OCI-LY3 (cell line): ENCODE measurements at regions not wholly inside any gene's neighbourhood (a gene's known extent, or its start where the extent isn't known, plus 50 kb on each side); places are given as distances from the start of the nearest gene placed in this dataset.
"Not testable (repeated sequence)": the region's sequence is repeated elsewhere in the genome, so short reads cannot be mapped to it uniquely, and the experiment has no call there.

Experiments
- H2AFZ ChIP-seq: fragments of 200-600, 300-600 bp; shearing (Covaris generic); 2 replicates; pipeline ENCODE4 v1.6.0; 2014; ENCODE audit warnings: antibody characterized with exemption, low read depth, low read length
- H3K27ac ChIP-seq: fragments of 200-600, 300-600 bp; sonication (generic); 2 replicates; pipeline ENCODE4 v1.5.1; 2014; ENCODE audit warnings: mild to moderate bottlenecking, low read length, moderate library complexity, mixed read lengths
- H3K27me3 ChIP-seq: fragments of 200-600, 300-600 bp; sonication (generic); 2 replicates; pipeline ENCODE4 v1.6.1; 2014; ENCODE audit warnings: low read depth, low read length, mixed read lengths
- H3K36me3 ChIP-seq: fragments of 200-600, 300-600 bp; sonication (generic); replicated peaks from 2 replicates; pipeline ENCODE3; 2014; ENCODE audit warnings: low read depth, low read length, mixed read lengths
- H3K4me1 ChIP-seq: fragments of 300-600, 200-600 bp; sonication (generic); 2 replicates; pipeline ENCODE4 v1.6.1; 2014; ENCODE audit warnings: low read length, mixed read lengths
- H3K4me2 ChIP-seq: fragments of 200-600, 300-600 bp; sonication (generic); 2 replicates; pipeline ENCODE4 v1.6.1; 2014; ENCODE audit warnings: low read length, mixed read lengths
- H3K4me3 ChIP-seq: fragments of 300-600, 200-600 bp; sonication (generic); 2 replicates; pipeline ENCODE4 v1.5.1; 2014; ENCODE audit warnings: antibody characterized with exemption, mild to moderate bottlenecking, low read length, moderate library complexity
- H3K79me2 ChIP-seq: fragments of 300-600, 200-600 bp; shearing (Covaris generic); 2 replicates; pipeline ENCODE4 v1.6.1; 2014; ENCODE audit warnings: mild to moderate bottlenecking, low read length, mixed read lengths
- H3K9ac ChIP-seq: fragments of 300-600, 200-600 bp; shearing (Covaris generic); 2 replicates; pipeline ENCODE4 v1.6.0; 2014; ENCODE audit warnings: mild to moderate bottlenecking, low read length, moderate library complexity
- H3K9me3 ChIP-seq: fragments of 200-600, 300-600 bp; shearing (Covaris generic); 2 replicates; pipeline ENCODE4 v1.6.1; 2014; ENCODE audit warnings: low read length, mixed read lengths; ENCODE audit not compliant: insufficient read depth
- H4K20me1 ChIP-seq: fragments of 200-600, 300-600 bp; sonication (generic); 2 replicates; pipeline ENCODE4 v1.6.1; 2016; ENCODE audit warnings: low read length, mixed read lengths; ENCODE audit not compliant: insufficient read depth
- CTCF ChIP-seq: fragments of 200-600, 300-600 bp; sonication (generic); IDR thresholded peaks from 2 replicates; pipeline ENCODE4 v1.5.1; 2014; ENCODE audit warnings: antibody characterized with exemption, low read length, low read depth
- EZH2phosphoT487 ChIP-seq: fragments of 200-600 bp; shearing (Covaris generic); IDR thresholded peaks from 2 replicates; pipeline ENCODE4 v1.6.1; 2018; ENCODE audit warnings: antibody characterized with exemption, mixed run types, low read depth

- Histone ChIP-seq H3K4me1 (no peaks in the 10 kb centered on the region), H3K27ac (no peak overlapping the region), H3K36me3 (no peaks in the 10 kb centered on the region), H3K79me2 (no peaks in the 10 kb centered on the region), H3K4me3 (no peak overlapping the region), H3K9ac (no peak overlapping the region), H3K9me3 (no peaks in the 10 kb centered on the region), H3K27me3 (no peaks in the 10 kb centered on the region), H3K4me2 (no peak overlapping the region), H2AFZ (no peak overlapping the region), H4K20me1 (no peaks in the 10 kb centered on the region)
- no peak for TF ChIP-seq EZH2phosphoT487
- TF ChIP-seq CTCF, result no peak
These were observed 645.6 kb upstream of the ZNF804A start for GRCh38 chr2:183952741-183953140.

DNA sequence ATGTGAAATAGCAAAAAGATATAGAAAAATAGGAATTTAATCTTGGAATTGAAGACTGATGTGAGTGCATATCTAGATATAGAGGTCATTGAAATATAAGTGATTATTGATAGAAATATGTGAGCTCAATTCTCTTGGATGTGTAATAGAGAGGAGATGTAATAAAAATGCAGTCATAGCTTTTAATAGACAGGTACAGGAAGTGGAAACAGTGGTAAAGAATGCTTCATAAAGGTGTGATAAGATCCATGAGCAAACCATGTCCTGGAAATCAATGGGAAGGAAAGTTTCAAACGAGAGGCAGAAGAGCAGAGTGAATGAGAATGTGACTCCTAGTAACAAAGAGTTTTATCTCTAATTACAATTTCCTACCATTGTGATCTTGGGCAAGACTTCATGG, 634.7 kb upstream of the ZNF804A start:
- Histone ChIP-seq H4K20me1 (no peaks in the 10 kb centered on the region), H3K27ac (no peak overlapping the region), H3K36me3 (no peaks in the 10 kb centered on the region), H3K4me1 (no peaks in the 10 kb centered on the region), H3K4me2 (no peak overlapping the region), H3K4me3 (no peak overlapping the region), H3K9ac (no peak overlapping the region), H3K79me2 (no peaks in the 10 kb centered on the region), H3K9me3 (no peaks in the 10 kb centered on the region), H3K27me3 (no peaks in the 10 kb centered on the region), H2AFZ (no peak overlapping the region)
- no peak for TF ChIP-seq EZH2phosphoT487
- no peak for TF ChIP-seq CTCF

- no peak overlapping the region for H3K9ac ChIP-seq
- H4K20me1 ChIP-seq, result no peaks in the 10 kb centered on the region
- H2AFZ ChIP-seq, result no peak overlapping the region
- no peak overlapping the region for H3K27ac ChIP-seq
- no peaks in the 10 kb centered on the region for H3K9me3 ChIP-seq
- H3K4me3 ChIP-seq, result no peak overlapping the region
- H3K36me3 ChIP-seq, result no peaks in the 10 kb centered on the region
- no peaks in the 10 kb centered on the region for H3K4me1 ChIP-seq
- H3K4me2 ChIP-seq, result no peak overlapping the region
- TF ChIP-seq CTCF, result no peak
- TF ChIP-seq EZH2phosphoT487, result no peak
- no peaks in the 10 kb centered on the region for H3K27me3 ChIP-seq
- no peaks in the 10 kb centered on the region for H3K79me2 ChIP-seq
These were observed 633.8 kb upstream of the ZNF804A start for GRCh38 chr2:183964565-183964964.

- Histone ChIP-seq H3K9me3 (no peaks in the 10 kb centered on the region), H3K27ac (no peak overlapping the region), H3K27me3 (no peaks in the 10 kb centered on the region), H3K4me2 (no peak overlapping the region), H3K9ac (no peak overlapping the region), H4K20me1 (no peaks in the 10 kb centered on the region), H3K4me1 (no peaks in the 10 kb centered on the region), H3K4me3 (no peak overlapping the region), H3K36me3 (no peaks in the 10 kb centered on the region), H2AFZ (no peak overlapping the region), H3K79me2 (no peaks in the 10 kb centered on the region)
- TF ChIP-seq CTCF (no peak), EZH2phosphoT487 (no peak)
These were observed 630.6 kb upstream of the ZNF804A start for GRCh38 chr2:183967756-183968155.

DNA sequence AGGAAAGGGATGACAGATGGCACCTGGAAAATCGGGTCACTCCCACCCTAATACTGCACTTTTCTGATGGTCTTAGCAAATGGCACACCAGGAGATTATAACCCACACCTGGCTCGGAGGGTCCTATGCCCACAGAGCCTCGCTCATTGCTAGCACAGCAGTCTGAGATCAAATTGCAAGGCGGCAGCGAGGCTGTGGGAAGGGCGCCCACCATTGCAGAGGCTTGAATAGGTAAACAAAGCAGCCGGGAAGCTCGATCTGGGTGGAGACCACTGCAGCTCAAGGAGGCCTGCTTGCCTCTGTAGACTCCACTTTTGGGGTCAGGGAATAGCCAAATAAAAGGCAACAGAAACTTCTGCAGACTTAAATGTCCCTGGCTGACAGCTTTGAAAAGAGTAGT, 622.7 kb upstream of the ZNF804A start:
- H3K9ac ChIP-seq, H3K36me3 ChIP-seq, H3K4me1 ChIP-seq, H3K79me2 ChIP-seq, H4K20me1 ChIP-seq, H3K27me3 ChIP-seq, H3K27ac ChIP-seq, H3K4me3 ChIP-seq, H3K4me2 ChIP-seq, H3K9me3 ChIP-seq, H2AFZ ChIP-seq: not testable (repeated sequence)
